Peyer's patch (tissue), 4 donors: ENCODE measurements at regions not wholly inside any gene's neighbourhood (a gene's known extent, or its start where the extent isn't known, plus 50 kb on each side); places are given as distances from the start of the nearest gene placed in this dataset.

Experiments
- POLR2A ChIP-seq, 2 donors: fragments of 450-650 bp; IDR thresholded peaks; one replicate each; pipeline ENCODE4 v1.5.1; 2017; ENCODE audit warnings: antibody characterized with exemption in 2 of 2, mild to moderate bottlenecking in 2 of 2, moderate library complexity in 2 of 2
- TF ChIP-seq, protein P1 (sequence below), 6 experiments: fragments of 450-650 bp in 4 of 6; fragments of 200-600 bp in 2 of 6; sonication (generic) in 1 of 6; IDR thresholded peaks; one replicate each; pipeline ENCODE4 v1.5.1; 2017 to 2019; ENCODE audit warnings: antibody characterized with exemption in 6 of 6, mild to moderate bottlenecking in 3 of 6, moderate library complexity in 1 of 6

DNA sequence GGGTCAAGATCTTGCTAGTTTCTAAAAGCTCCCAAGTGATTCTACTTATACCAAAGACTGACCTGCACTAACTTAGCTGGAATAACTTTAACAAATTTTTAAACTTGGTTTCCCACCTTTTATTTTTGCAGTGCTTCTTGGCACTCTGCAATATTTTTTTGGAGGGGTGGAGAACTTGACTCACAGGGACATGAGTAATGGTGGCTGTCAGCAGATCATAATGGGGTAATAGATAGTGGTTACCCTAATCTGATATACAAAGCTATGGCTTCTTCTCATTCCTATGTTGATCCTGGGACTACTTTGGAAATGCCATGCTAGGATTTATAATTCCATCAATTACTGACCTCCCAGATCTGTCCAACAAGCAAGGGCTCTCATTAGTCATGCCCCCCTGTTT is 295.7 kb downstream of the GPAT3 start:
- TF ChIP-seq, protein P1, sequence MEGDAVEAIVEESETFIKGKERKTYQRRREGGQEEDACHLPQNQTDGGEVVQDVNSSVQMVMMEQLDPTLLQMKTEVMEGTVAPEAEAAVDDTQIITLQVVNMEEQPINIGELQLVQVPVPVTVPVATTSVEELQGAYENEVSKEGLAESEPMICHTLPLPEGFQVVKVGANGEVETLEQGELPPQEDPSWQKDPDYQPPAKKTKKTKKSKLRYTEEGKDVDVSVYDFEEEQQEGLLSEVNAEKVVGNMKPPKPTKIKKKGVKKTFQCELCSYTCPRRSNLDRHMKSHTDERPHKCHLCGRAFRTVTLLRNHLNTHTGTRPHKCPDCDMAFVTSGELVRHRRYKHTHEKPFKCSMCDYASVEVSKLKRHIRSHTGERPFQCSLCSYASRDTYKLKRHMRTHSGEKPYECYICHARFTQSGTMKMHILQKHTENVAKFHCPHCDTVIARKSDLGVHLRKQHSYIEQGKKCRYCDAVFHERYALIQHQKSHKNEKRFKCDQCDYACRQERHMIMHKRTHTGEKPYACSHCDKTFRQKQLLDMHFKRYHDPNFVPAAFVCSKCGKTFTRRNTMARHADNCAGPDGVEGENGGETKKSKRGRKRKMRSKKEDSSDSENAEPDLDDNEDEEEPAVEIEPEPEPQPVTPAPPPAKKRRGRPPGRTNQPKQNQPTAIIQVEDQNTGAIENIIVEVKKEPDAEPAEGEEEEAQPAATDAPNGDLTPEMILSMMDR (IDR thresholded peaks at IDR 0.05), result no peak
- no peak for TF ChIP-seq POLR2A (IDR thresholded peaks at IDR 0.05)
